ENCODE measurements at regions not wholly inside any gene's neighbourhood (a gene's known extent, or its start where the extent isn't known, plus 50 kb on each side); places are given as distances from the start of the nearest gene placed in this dataset.
"Not testable (repeated sequence)": the region's sequence is repeated elsewhere in the genome, so short reads cannot be mapped to it uniquely, and the experiment has no call there.

DNA sequence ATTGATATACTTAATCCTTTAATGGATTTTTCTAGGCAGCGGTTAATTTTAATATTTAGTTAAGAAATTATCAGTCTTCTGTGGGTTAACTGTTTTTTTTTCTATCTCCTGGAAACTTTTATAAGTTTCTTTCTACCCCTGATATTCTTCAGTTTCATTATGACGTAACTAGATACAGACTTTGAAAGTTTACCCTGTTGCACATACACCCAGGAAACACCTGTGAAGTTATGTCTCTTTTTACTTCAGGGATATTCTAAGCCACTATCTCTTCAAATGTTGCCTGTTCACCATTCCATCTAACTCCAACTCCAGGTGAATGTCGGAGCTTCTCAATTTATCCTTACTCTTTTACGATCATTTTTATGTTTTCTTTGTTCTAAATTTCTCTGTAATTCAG, 329.0 kb downstream of the ICE1 start:
- H3K4me3 ChIP-seq (ENCODE audit: low read length), result no peak overlapping the region
- DNase-seq (ENCODE audit: low read depth), result no peak
- TF ChIP-seq, protein P1, sequence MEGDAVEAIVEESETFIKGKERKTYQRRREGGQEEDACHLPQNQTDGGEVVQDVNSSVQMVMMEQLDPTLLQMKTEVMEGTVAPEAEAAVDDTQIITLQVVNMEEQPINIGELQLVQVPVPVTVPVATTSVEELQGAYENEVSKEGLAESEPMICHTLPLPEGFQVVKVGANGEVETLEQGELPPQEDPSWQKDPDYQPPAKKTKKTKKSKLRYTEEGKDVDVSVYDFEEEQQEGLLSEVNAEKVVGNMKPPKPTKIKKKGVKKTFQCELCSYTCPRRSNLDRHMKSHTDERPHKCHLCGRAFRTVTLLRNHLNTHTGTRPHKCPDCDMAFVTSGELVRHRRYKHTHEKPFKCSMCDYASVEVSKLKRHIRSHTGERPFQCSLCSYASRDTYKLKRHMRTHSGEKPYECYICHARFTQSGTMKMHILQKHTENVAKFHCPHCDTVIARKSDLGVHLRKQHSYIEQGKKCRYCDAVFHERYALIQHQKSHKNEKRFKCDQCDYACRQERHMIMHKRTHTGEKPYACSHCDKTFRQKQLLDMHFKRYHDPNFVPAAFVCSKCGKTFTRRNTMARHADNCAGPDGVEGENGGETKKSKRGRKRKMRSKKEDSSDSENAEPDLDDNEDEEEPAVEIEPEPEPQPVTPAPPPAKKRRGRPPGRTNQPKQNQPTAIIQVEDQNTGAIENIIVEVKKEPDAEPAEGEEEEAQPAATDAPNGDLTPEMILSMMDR (conservative IDR thresholded peaks at IDR 0.05; ENCODE audit: low read length), result no peak

DNA sequence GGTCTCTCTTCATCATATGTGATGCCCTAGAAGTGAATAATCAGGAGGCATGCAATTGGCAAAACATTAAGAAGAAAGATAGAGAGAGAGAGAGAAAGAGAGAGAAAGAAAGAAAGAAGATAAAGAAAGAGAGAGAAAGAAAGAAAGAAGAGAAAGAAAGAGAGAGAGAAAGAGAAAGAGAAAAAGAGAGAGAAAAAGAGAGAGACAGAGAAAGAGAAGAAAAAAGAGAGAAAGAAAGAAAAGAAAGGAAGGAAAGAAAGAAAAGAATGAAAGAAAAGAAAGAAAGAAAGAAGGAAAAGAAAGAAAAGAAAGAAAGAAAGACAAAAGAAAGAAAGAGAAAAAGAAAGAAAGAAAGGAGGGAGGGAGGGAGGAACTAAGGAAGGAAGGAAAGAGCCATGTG, 318.9 kb downstream of the ICE1 start:
- H3K4me3 ChIP-seq (ENCODE audit: low read length), result no peak overlapping the region
- TF ChIP-seq, protein P1 (conservative IDR thresholded peaks at IDR 0.05; ENCODE audit: low read length), result no peak
- no peak for DNase-seq (ENCODE audit: low read depth)

DNA sequence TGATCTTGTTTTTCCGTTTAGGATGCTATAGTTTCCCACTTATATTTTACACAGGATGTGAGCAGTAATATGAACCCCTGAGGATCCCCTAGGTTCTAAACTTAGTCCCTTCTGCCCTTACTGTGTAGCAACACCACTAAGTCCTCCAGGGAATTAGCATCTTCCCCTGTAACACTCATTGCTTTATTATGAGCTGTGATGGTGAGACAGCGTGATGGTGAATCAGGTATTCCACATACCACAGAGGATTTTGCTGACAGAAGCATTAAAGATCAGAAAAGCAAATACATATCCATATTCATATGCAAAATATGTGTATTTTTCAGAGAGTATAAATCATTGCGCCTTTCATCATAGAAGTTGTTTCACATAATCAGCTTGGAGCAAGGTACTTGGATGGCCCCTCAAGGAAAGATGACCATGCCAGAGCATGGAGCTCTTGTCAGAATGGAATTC, 317.0 kb downstream of the ICE1 start:
- H3K4me3 ChIP-seq (ENCODE audit: low read length), result no peak overlapping the region
- DNase-seq (ENCODE audit: low read depth), result no peak
- TF ChIP-seq, protein P1 (conservative IDR thresholded peaks at IDR 0.05; ENCODE audit: low read length), result no peak

DNA sequence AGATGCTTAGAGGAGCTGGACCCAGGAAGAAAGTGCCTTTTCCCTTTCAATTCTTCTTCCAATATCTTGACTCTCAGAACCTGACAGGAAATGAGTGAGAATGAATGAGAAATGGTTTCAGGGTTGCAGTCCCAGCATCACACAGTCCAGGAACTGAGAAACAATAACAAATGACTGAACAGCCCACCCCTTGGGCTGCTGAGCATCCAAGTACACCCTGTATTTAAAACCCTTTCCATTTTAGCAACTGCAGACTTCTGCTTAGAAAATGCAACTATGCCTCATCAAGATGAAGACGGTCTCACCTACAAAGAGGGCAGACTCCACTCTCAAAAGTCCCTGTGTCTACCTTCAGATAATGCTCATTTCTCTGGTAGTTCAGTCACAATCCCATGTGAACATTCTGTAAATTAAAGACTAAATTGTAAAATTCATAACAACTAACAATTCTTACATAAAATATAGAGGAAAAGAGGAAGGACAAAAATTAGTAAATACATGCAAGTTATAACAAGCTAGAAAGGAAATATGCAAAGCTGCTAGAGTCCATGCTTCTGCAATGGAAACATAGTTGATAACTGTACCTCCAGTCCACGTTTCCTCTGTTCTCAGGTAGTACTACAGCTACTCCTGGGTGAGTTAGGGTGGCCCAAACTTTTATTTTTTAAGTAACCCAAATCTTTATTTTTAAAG, 316.5 kb downstream of the ICE1 start:
- no peak overlapping the region for H3K4me3 ChIP-seq (ENCODE audit: low read length)
- DNase-seq (ENCODE audit: low read depth), result no peak
- TF ChIP-seq, protein P1 (conservative IDR thresholded peaks at IDR 0.05; ENCODE audit: low read length), result no peak

DNA sequence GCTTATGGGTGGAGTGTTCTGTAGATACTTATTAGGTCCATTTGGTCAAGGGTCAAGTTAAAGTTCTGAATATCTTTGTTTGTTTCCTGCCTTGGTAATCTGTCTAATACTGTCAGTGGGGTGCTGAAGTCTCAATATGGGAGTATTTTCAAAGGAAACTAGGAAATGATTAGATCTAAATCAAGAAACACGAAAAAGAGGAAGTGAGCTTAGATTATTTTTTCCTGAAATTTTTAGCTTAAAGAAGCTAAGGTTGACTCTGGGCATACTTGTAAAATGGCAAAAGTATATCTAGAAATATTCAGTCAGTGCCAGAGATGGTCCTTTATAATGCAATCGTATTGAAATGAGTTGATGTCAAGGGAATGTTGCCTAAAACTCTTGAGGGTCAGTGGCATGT, 313.5 kb downstream of the ICE1 start:
- no peak for DNase-seq (ENCODE audit: low read depth)

DNA sequence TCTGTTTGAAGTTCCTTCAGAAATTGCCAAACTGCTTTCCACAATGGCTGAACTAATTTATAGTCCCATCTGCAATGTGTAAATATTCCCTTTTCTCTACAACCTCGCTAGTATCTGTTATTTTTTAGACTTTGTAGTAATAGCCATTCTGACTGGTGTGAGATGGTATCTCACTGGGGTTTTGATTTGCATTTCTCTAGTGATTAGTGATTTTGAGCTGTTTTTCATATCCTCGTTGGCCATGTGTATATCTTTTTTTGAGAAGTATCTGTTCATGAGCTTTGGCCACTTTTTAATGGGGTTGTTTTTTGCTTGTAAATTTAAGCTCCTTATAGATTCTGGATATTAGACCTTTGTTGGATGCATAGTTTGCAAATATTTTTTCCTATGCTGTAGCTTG, 310.6 kb downstream of the ICE1 start:
- H3K4me3 ChIP-seq (ENCODE audit: low read length), result not testable (repeated sequence)

More for the DNA sequence above, 313.5 kb downstream of the ICE1 start:
- no peak overlapping the region for H3K4me3 ChIP-seq (ENCODE audit: low read length)
- TF ChIP-seq, protein P1 (conservative IDR thresholded peaks at IDR 0.05; ENCODE audit: low read length), result no peak

DNA sequence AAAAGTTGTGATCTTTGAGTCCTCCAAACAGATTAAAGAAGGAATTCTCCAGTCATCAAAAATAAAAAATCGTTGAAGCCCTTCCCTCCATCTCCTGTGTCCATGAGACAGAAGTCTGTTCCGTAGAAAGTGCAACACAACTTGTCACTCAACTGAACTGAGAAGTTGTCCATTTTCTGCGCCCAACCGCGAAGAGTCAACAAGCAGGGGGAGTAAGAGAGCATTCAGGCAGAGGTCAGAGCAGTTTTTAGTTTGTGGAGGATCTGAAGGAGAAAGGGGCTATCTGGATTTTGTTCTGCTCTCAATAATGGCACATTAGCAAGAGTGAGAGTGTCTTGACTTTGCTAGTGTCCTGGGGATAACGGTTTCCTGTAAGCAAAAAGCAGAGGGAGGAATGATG, 303.9 kb downstream of the ICE1 start:
- TF ChIP-seq, protein P1 (conservative IDR thresholded peaks at IDR 0.05; ENCODE audit: low read length), result no peak
- no peak overlapping the region for H3K4me3 ChIP-seq (ENCODE audit: low read length)
- DNase-seq (ENCODE audit: low read depth), result no peak

More for the DNA sequence above, 310.6 kb downstream of the ICE1 start:
- not testable (repeated sequence) for DNase-seq (ENCODE audit: low read depth)
